PC-9 (cell line): ENCODE measurements at regions not wholly inside any gene's neighbourhood (a gene's known extent, or its start where the extent isn't known, plus 50 kb on each side); places are given as distances from the start of the nearest gene placed in this dataset.

ENCODE experiments used
- CTCF ChIP-seq: fragments of 200-600 bp; sonication (generic); conservative IDR thresholded peaks from 2 replicates; pipeline ENCODE4 v1.6.1; 2017; ENCODE audit warnings: mixed run types, antibody characterized with exemption, mild to moderate bottlenecking, moderate library complexity
- EZH2 ChIP-seq: fragments of 200-600 bp; sonication (generic); IDR thresholded peaks from 2 replicates; pipeline ENCODE4 v1.8.0; 2017; ENCODE audit warnings: antibody characterized with exemption, low read depth

GRCh38 chr6:144911322-144911721 lies 626.2 kb downstream of the UTRN start:
- TF ChIP-seq CTCF = no peak
- TF ChIP-seq EZH2 = no peak
